HL-60 (cell line): ENCODE measurements at regions not wholly inside any gene's neighbourhood (a gene's known extent, or its start where the extent isn't known, plus 50 kb on each side); places are given as distances from the start of the nearest gene placed in this dataset.

ENCODE experiments used
- GABPA ChIP-seq: IDR thresholded peaks from 2 replicates; pipeline ENCODE4 v1.6.1; 2012; ENCODE audit warnings: low read depth
- TF ChIP-seq, protein P1 (sequence below): IDR thresholded peaks from one replicate; pipeline ENCODE4 v1.5.1; 2011; ENCODE audit warnings: low read length, control low read depth, inconsistent platforms; ENCODE audit not compliant: insufficient read depth

DNA sequence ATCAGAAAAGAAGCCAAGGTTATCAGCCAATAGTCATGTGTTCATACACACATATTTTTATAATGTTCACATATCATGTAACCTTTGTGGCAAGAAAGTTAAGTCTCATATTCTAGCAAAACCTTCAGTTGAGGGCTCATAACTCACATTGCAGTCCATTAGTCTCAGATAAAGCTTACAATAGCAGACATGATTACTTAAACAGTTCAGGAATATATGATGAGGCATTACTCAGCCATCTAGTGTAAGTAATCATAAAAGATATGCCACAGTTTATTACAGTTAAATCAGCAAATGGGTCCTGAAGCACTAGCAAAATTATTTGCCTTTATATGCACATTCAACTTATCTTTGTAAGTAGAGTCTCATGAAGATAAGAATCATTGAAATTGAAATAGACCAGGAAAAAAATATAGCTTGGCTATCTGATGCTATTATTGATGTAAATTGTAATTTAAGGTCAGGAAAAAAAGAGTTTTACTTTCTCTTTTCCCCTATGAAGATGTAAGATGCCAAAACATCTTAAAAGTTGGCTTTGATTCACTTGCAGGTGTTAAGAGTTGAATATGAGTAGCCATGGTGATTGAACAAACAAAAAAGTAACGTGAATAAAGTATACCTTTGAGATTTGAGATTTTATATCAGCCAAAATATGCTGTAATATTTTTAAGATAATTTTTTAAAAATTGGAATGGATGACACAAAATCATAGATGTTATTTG is 537.0 kb downstream of the SLC6A15 start:
- TF ChIP-seq, protein P1, sequence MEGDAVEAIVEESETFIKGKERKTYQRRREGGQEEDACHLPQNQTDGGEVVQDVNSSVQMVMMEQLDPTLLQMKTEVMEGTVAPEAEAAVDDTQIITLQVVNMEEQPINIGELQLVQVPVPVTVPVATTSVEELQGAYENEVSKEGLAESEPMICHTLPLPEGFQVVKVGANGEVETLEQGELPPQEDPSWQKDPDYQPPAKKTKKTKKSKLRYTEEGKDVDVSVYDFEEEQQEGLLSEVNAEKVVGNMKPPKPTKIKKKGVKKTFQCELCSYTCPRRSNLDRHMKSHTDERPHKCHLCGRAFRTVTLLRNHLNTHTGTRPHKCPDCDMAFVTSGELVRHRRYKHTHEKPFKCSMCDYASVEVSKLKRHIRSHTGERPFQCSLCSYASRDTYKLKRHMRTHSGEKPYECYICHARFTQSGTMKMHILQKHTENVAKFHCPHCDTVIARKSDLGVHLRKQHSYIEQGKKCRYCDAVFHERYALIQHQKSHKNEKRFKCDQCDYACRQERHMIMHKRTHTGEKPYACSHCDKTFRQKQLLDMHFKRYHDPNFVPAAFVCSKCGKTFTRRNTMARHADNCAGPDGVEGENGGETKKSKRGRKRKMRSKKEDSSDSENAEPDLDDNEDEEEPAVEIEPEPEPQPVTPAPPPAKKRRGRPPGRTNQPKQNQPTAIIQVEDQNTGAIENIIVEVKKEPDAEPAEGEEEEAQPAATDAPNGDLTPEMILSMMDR: no peak
- TF ChIP-seq GABPA: no peak
